GM19239 (cell line): ENCODE measurements at regions not wholly inside any gene's neighbourhood (a gene's known extent, or its start where the extent isn't known, plus 50 kb on each side); places are given as distances from the start of the nearest gene placed in this dataset.
"Not testable (repeated sequence)": the region's sequence is repeated elsewhere in the genome, so short reads cannot be mapped to it uniquely, and the experiment has no call there.

ENCODE experiments used
- DNase-seq: peaks from one replicate; pipeline ENCODE4 v3.0.0; 2011; ENCODE audit warnings: low spot score; ENCODE audit not compliant: insufficient read length
- FAIRE-seq: peaks from 2 replicates; lab custom pipeline; 2011; peaks lifted over from hg19 to GRCh38; lab: Jason Lieb, UNC

GRCh38 chr22:47899894-47900293 lies 1137.4 kb downstream of the TBC1D22A start:
- FAIRE-seq (no peak), DNase-seq (no peak)

- FAIRE-seq: no peak
- no peak for DNase-seq
Observed at GRCh38 chr22:47898946-47899345, 1136.5 kb downstream of the TBC1D22A start.

- FAIRE-seq (no peak), DNase-seq (no peak)
Observed at GRCh38 chr22:47891609-47892008, 1129.2 kb downstream of the TBC1D22A start.

DNA sequence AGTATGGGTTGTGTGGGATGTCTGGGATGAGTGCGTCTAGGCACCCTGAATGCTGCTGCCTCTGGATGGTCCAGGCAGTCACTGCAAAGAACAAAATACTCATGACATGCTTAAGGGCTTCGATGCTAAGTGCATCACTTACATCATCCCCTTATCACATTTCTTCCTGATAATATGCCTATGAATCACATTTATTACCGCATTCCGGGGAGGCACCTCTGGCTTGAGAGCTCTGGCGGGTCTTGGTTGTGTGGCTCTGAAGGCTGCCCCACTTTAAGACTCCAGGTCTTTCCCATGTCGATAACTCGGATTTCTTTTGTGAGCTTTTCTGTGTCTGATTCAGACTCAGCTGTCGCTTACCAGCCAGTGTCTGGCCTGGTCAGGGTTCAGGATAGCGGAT lies 1126.4 kb downstream of the TBC1D22A start:
- FAIRE-seq: no peak
- DNase-seq: no peak

DNA sequence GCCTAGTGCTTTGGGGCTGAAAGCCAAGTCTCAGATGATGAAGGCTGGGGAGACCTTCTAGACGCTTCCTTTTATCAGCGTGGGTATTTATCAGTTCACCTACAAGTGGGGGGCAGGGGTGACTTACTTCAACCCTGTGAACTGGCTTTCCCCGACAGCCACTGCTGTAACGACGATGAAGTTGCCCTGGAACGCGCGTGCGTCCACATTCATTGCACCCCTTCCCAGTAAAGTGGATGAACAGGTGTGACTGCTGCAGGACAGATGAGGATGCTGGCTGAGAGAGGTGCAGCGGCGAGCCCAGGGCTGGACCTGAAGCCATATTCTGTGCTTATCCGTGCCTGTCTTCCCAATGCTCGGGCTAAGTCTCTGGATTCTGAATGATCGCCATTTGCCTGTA lies 1122.3 kb downstream of the TBC1D22A start:
- no peak for FAIRE-seq
- no peak for DNase-seq

DNA sequence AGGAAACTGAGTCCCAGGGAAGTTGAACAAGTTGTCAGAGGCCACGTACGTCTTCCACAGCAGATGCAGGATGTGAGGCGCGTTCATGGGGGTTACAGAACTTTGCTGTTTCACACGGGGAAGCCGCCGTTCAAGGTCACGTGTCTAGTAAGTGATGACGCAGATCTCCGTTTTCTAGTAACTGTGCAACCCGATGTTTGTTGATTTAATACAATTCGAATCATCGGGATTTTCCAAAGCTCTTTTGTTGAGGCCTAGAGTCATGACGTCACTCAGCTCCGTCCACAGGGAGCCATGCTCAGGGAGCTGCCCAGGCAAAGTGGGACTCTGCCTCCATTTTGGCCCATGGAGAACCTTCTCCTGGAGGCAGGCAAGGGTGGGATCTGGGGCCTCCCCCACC lies 1121.8 kb downstream of the TBC1D22A start:
- no peak for FAIRE-seq
- DNase-seq: no peak

DNA sequence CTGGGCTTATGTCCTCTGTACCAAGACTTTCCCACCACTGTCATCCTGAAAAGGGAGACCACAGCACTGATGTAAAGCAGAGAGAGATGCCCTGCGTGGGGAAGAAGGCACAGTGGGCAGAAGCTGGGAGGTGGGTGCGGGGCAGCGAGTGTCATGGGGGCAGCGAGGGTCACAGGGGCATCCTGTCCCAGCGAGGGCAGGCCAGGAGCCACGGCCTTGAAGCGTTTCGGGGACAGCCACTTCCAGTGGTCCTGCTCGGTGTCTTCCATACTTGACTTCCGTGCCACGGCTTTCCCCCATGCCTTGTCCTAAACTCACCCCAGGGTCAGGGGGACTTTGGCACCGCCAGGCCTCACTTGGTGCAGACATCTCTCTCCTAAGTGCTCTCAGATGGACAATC lies 1121.3 kb downstream of the TBC1D22A start:
- DNase-seq: no peak
- no peak for FAIRE-seq

DNA sequence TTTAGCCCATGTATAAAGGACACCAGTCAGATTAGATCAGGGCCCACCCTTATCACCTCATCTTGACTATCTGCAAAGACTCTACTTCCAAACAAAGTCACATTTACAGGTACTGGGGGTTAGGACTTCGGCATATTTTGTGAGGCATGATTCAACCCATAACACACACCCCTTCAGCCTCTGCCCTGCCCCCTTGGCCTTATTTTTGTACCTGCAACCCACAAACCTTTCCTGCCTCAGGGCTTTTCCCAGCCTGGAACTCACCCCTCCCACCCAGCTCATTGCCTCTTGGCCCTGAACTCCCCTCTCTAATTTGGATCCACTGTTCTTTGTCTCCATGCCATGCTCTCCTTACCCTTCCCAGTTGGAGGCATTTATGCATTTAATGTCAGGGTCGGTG lies 1116.9 kb downstream of the TBC1D22A start:
- no peak for DNase-seq
- FAIRE-seq: no peak

- FAIRE-seq (no peak), DNase-seq (no peak)
Observed at GRCh38 chr22:47878460-47878859, 1116.0 kb downstream of the TBC1D22A start.

GRCh38 chr22:47872761-47873535 lies 1110.5 kb downstream of the TBC1D22A start:
- DNase-seq (no peak), FAIRE-seq (no peak)

GRCh38 chr22:47865626-47866025 lies 1103.2 kb downstream of the TBC1D22A start:
- FAIRE-seq (no peak), DNase-seq (no peak)

DNA sequence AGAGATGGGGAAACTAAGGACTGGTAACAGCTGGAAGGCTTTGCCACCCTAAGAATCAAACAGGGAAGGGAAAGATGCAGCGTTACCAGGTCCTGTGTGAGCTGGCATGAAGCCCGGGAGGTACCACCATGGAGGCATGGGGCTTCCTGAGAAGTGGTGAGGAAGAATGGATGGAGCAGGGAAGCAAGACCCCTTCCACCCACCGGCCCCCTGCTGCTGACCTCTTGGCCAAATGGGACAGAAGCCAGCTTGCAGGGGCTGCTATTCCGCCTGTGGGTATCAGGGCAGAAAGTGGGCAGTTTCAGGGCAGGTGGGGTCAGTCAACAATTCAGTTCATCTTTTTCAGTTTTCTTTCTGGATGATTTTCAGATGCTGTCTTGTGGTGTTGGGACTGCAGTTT lies 1099.9 kb downstream of the TBC1D22A start:
- DNase-seq (no peak), FAIRE-seq (no peak)

DNA sequence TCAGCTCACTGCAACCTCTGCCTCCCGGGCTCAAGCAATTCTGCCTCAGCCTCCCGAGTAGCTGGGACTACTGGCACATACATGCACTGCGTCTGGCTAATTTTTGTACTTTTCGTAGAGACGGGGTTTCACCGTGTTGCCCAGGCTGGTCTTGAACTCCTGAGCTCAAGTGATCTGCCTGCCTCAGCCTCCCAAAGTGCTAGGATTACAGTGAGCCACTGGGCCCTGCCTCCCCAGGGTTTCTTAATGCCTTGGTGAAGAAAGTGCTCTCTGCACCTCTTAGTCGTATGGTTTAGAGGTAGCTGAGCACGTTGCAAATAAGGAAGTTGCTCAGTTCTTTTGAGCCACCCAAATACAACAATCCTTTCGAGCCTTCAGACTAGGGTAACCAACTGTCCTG lies 1098.5 kb downstream of the TBC1D22A start:
- DNase-seq, FAIRE-seq: not testable (repeated sequence)

- no peak for FAIRE-seq
- DNase-seq: no peak
Observed at GRCh38 chr22:47859881-47860525, 1097.6 kb downstream of the TBC1D22A start.

DNA sequence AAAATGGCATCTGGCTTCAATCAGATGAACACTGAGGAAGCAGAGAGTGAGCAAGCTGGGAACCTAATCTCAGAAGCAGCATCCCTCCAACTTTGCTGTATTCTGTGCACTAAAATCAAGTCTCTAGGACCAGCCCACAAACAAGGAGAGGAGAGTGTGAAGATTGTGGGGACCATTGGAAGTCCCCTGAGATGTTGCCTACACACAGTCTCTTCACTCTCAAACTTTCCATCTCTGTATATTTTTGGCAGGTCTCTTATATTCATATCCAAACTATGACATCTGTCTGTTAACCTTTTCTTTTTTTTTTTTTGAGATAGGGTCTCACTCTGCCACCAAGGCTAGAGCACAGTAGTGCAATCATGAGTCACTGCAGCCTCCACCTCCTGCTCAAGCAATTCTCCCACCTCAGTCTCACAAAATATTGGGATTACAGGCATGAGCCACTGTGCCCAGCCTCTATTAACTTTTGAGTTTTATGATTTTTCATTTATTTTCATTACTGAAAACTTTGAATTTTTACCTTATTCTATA lies 1096.4 kb downstream of the TBC1D22A start:
- DNase-seq: no peak
- no peak for FAIRE-seq

DNA sequence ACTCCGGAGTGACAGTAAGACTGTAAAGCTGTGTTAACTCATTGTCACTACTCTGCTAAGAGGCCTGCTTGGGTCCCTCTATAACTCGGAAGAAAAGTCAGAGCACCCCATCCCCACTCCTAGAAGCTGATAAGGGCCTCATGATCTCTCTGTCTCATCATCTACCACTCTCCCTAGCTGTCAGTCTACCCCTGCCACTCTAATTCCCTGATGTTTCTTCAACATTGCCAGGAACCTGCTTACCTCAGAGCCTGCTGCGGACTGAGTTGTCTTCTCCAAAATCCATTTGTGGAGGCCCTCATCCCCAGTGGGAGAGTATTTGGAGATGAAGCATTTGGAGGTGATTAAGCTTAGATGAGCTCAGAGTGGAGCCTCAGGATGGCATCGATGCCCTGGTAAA lies 1092.2 kb downstream of the TBC1D22A start:
- DNase-seq (no peak), FAIRE-seq (no peak)

- no peak for DNase-seq
- no peak for FAIRE-seq
Observed at GRCh38 chr22:47854251-47854650, 1091.8 kb downstream of the TBC1D22A start.

- no peak for FAIRE-seq
- no peak for DNase-seq
Observed at GRCh38 chr22:47853750-47854149, 1091.3 kb downstream of the TBC1D22A start.

DNA sequence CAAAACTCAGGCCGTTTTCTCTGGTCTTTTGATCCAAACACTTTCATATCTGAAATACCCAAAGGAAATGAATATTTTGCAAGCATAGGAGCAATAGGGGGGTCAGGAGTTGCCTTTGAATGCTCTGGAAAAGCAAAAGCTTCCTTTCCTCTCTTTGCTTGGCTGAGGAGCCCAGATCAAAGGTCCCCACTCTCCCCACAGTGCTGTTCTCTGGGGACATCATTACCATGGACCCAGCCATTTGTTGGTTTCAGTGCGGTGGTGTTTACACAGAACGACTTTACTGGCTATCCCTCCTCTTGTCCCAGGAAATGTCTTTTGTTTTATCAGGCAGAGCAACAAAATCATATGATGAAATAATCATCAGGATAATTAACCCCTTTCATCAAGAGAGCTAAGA lies 1089.1 kb downstream of the TBC1D22A start:
- no peak for DNase-seq
- FAIRE-seq: no peak

GRCh38 chr22:47850644-47851151 lies 1088.2 kb downstream of the TBC1D22A start:
- FAIRE-seq: no peak
- DNase-seq: no peak

DNA sequence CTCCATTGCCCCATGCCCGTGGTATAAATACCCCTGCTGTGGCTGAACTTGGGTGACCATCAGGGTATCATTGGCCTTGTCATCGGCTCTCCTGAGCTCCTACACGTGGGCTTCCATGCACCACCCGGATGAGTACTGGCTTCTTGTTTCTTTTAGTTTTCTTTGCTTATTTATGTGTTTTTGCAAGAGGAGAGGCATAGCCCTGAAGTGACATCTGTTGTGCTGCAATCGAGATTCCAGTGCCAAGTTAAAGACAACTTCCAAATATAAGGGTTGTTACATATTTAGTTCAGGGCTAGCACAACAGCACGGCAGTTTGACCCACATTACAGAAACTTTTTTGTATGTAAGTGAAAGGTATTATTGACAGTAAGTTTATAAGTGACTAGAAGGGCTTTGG lies 1087.1 kb downstream of the TBC1D22A start:
- DNase-seq (no peak), FAIRE-seq (no peak)
